Activated CD4-positive, alpha-beta T cell treated with anti-CD3 and anti-CD28 coated beads, Interleukin-2, amount 10 ng/mL, durations not matched to agents 24 days and 14 days (primary cell): ENCODE measurements at regions not wholly inside any gene's neighbourhood (a gene's known extent, or its start where the extent isn't known, plus 50 kb on each side); places are given as distances from the start of the nearest gene placed in this dataset.

Source experiments
- DNase-seq: peaks from one replicate; pipeline ENCODE4 v3.0.0; 2022
- H3K27ac Mint-ChIP-seq: one replicate; pipeline ENCODE4 v1.8.0; 2022; ENCODE audit warnings: mild to moderate bottlenecking, mixed read lengths
- H3K27me3 Mint-ChIP-seq: one replicate; pipeline ENCODE4 v1.8.0; 2022; ENCODE audit warnings: mixed read lengths
- H3K36me3 Mint-ChIP-seq: one replicate; pipeline ENCODE4 v1.8.0; 2022; ENCODE audit warnings: low read depth, mild to moderate bottlenecking, mixed read lengths
- H3K4me1 Mint-ChIP-seq: one replicate; pipeline ENCODE4 v1.8.0; 2021; ENCODE audit warnings: mixed read lengths
- H3K4me3 Mint-ChIP-seq: one replicate; pipeline ENCODE4 v1.8.0; 2022; ENCODE audit warnings: mild to moderate bottlenecking, moderate library complexity, mixed read lengths
- H3K9me3 Mint-ChIP-seq: one replicate; pipeline ENCODE4 v1.8.0; 2021; ENCODE audit warnings: mixed read lengths
- intact Hi-C: fragments of 100-400 bp; cut with micrococcal nuclease; formaldehyde crosslinking; loops from one replicate; pipeline ENCODE4 v1.15.1; 2023

DNA sequence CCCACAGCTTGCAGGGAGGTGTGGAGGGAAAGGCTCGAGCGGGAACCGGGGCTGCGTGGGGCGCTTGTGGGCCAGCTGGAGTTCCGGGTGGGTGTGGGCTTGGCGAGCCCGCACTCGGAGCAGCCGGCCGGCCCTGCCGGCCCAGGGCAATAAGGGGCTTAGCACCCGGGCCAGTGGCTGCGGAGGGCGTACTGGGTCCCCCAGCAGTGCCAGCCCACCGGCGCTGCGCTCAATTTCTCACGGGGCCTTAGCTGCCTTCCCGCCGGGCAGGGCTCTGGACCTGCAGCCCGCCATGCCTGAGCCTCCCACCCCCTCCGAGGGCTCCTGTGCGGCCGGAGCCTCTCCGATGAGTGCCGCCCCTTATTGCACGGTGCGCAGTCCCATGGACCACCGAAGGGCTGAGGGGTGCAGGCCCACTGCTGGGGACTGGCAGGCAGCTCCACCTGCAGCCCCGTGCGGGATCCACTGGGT lies 1242.2 kb upstream of the EYS start:
- Mint-ChIP-seq H3K9me3 (no peaks in the 10 kb centered on the region), H3K4me3 (no peak overlapping the region), H3K4me1 (no peaks in the 10 kb centered on the region), H3K36me3 (no peaks in the 10 kb centered on the region), H3K27me3 (no peaks in the 10 kb centered on the region), H3K27ac (no peak overlapping the region)
- DNase-seq: no peak
- intact Hi-C loops: no loop called here

DNA sequence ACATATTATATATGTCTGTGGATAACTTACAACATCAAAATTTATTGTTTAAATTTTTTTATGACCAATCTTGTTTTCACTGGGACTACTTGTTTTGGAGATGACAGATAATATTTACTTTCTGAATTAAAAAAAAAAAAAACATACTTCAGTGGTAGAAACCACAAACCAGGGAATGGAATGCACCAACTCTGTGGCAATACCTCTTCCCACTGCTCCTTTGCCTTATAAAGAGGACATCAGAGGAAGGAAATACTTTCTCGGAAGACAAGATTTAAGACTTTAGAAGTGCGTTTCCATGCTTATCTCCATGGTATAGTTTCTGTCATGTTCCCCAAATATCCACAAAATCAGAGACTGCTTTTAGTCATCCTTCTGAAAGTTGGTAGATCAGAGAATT lies 1241.1 kb upstream of the EYS start:
- no peaks in the 10 kb centered on the region for H3K36me3 Mint-ChIP-seq
- H3K9me3 Mint-ChIP-seq: no peaks in the 10 kb centered on the region
- no peaks in the 10 kb centered on the region for H3K27me3 Mint-ChIP-seq
- H3K27ac Mint-ChIP-seq: no peak overlapping the region
- H3K4me1 Mint-ChIP-seq: no peaks in the 10 kb centered on the region
- intact Hi-C loops: no loop called here
- no peak for DNase-seq
- no peak overlapping the region for H3K4me3 Mint-ChIP-seq

DNA sequence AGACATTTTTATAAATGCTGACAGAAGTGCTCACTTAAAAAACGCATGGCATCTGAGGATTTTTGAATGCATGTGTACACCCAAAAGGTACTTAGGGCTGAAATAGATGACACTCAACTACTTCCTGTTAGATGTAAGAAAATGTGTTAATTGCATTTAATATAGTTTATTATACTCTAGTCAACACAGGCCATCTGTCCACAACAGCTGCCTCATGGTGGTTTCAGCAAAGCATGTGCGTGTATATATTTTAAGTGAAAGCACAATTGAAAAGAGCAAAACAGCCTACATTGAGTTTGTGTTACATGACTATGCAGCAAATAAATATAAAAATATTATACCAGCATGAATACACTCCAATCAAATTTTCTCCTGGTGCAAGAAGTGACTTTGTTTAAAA lies 1233.0 kb upstream of the EYS start:
- intact Hi-C loops: no loop called here
- Mint-ChIP-seq H3K36me3 (no peaks in the 10 kb centered on the region), H3K9me3 (no peaks in the 10 kb centered on the region), H3K4me3 (no peak overlapping the region), H3K27me3 (no peaks in the 10 kb centered on the region), H3K27ac (no peak overlapping the region), H3K4me1 (no peaks in the 10 kb centered on the region)
- DNase-seq: no peak

DNA sequence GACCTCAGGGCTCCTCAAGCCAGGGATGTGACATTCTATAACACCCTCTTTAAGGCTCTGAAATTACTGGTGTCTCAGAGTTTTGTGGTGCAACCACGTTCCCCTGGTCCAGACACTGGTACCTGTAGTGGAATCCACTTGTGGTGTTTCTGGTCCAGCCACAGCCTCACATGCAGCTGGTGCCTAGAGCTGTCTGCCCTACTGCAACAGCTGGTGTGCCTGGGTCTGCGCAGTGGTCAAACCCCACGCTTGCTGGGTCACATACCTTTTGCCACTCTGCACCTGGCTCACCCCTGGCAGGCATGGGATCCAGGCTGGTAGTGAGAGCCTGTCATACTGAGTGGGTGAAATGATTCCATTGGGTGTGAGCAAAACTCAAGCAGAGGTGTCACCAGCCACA lies 1230.2 kb upstream of the EYS start:
- Mint-ChIP-seq H3K27ac (no peak overlapping the region), H3K27me3 (no peaks in the 10 kb centered on the region), H3K36me3 (no peaks in the 10 kb centered on the region), H3K4me3 (no peak overlapping the region), H3K4me1 (no peaks in the 10 kb centered on the region), H3K9me3 (no peaks in the 10 kb centered on the region)
- intact Hi-C loops: no loop called here
- DNase-seq: no peak

DNA sequence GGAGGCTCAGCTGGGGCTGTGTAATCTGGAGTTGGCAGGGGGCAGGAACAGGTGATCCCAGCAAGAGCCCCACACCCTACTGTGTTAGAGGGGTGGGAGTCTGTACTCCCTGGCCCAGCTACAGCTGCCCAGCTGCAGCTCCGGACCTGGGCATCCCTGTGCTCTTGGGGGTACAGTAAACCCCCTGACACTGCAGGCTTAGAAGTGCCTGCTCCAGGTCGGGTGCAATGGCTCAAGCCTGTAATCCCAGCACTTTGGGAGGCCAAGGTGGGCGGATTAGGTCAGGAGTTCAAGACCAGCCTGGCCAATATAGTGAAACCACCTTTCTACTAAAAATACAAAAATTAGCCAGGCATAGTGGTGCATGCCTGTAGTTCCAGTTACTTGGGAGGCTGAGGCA lies 1228.6 kb upstream of the EYS start:
- Mint-ChIP-seq H3K9me3 (no peaks in the 10 kb centered on the region), H3K27ac (no peak overlapping the region), H3K36me3 (no peaks in the 10 kb centered on the region), H3K4me3 (no peak overlapping the region), H3K4me1 (no peaks in the 10 kb centered on the region), H3K27me3 (no peaks in the 10 kb centered on the region)
- no peak for DNase-seq
- intact Hi-C loops: no loop called here

DNA sequence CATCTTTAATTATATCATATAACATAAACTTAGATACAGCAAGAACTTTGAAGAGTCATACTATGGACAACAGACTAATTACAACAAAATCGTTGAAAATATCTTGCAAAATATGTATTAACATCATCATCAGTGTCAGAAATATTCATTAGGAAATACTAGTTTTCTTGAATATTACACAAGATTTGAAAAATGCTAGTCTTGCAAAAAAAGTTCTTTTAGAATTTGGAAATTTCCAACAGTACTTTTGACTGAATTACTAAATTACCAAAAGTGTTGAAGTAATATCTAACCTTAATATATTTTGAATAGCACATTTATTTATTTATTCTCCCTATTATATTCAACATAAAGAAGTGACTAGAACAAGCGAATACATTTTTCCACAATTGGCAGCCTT lies 1224.8 kb upstream of the EYS start:
- Mint-ChIP-seq H3K4me1 (no peaks in the 10 kb centered on the region), H3K36me3 (no peaks in the 10 kb centered on the region), H3K4me3 (no peak overlapping the region), H3K27ac (no peak overlapping the region), H3K9me3 (peaks cover 7% of the 10 kb centered on the region), H3K27me3 (no peaks in the 10 kb centered on the region)
- intact Hi-C loops: no loop called here
- DNase-seq: no peak

DNA sequence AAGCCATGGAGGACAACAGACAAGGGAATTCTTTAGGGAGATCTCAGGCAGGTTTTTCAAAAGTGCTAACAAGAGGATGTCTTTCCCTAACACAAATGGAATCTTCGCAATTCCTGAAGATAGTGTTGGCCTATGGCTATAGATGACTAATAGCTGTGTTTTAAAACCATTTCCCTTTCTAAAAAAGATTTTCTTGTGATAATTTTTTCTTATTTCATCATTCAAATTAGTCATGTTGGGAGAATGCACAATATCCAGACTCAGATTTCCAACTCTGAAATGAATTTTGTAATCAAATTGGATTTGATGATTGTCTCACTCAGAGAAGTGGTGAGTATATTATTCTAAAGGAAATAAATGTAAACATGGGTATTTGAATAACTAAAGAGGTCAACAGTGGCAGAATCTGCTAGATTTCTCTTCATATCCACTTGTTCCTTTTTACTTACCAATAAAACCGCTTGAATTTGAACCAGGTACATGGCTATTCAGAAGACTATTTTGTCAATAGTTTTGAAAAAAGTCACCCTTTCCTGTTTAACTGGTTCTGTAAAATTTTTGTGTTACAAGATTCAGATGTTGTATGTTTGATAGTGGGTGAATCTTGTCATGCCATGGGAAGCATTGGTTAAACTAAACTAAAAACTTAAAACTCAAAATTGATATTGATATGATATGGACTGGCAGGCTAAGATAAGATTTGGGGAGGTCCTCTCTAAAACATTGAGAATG lies 1223.7 kb upstream of the EYS start:
- no peak overlapping the region for H3K27ac Mint-ChIP-seq
- H3K4me3 Mint-ChIP-seq: no peak overlapping the region
- H3K9me3 Mint-ChIP-seq: peaks cover 7% of the 10 kb centered on the region
- no peaks in the 10 kb centered on the region for H3K4me1 Mint-ChIP-seq
- H3K27me3 Mint-ChIP-seq: no peaks in the 10 kb centered on the region
- H3K36me3 Mint-ChIP-seq: no peaks in the 10 kb centered on the region
- intact Hi-C loops: no loop called here
- no peak for DNase-seq

DNA sequence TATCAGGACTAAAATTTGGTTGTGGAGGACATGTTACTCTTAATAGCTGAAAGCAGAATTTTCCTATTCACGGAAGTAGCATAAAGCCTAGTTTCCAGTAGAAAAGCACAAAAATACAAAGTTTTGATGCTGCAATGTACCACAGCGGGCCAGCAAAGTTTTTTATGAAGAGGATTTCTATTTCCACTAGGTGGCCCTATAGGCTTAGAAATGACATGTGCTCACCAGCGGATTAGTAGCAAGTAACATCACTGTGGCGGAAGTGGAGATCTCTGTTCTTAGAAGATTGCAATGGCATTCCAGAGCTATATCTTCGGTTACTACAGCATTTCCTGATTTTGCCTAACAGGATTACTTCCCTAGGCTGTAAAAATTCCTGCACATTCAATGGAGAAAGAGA lies 1219.0 kb upstream of the EYS start:
- no peaks in the 10 kb centered on the region for H3K27me3 Mint-ChIP-seq
- H3K36me3 Mint-ChIP-seq: no peaks in the 10 kb centered on the region
- DNase-seq: no peak
- H3K4me1 Mint-ChIP-seq: no peaks in the 10 kb centered on the region
- H3K9me3 Mint-ChIP-seq: peaks cover 17% of the 10 kb centered on the region
- H3K4me3 Mint-ChIP-seq: no peak overlapping the region
- no peak overlapping the region for H3K27ac Mint-ChIP-seq
- intact Hi-C loops: no loop called here

DNA sequence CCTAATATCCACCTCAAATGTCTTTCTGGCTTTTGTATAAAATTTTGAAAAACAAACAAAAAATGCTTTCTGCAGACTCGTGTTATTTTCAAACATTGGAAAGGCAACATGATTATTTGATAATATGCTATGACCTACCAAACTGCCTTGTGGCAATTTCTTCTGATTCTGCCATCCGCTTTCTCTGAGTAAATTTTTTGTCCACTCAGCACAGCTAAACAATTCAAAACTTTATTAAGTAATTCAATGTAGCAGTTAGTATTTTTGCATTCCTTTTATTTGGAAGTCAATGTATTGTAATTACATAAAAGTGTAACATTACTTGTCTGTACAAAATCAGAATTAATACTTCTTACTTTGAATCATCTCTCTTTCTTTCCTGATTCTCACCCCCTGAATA lies 1206.6 kb upstream of the EYS start:
- Mint-ChIP-seq H3K4me3 (no peak overlapping the region), H3K27ac (no peak overlapping the region), H3K4me1 (no peaks in the 10 kb centered on the region), H3K27me3 (no peaks in the 10 kb centered on the region), H3K9me3 (no peaks in the 10 kb centered on the region), H3K36me3 (no peaks in the 10 kb centered on the region)
- intact Hi-C loops: no loop called here
- no peak for DNase-seq

DNA sequence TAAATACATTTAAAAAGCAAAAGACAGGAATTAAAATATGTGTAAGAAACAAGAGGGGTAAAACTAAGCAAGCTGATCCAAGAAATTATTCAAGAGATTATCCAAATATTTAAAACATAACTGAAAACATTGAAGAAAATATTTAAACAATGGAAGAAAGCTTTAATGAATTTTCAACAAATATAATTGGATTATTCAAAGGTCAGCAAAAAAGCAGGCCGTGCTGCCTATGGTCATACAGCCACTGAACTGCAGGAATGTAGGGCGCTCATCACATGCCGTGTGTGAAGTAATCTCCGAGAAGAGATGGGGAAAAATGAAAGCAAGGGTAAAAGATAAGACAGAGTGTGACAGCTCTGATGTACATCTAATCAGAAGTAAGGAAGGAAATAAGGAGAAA lies 1195.4 kb upstream of the EYS start:
- no peaks in the 10 kb centered on the region for H3K9me3 Mint-ChIP-seq
- intact Hi-C loops: no loop called here
- no peaks in the 10 kb centered on the region for H3K36me3 Mint-ChIP-seq
- H3K27me3 Mint-ChIP-seq: no peaks in the 10 kb centered on the region
- H3K4me1 Mint-ChIP-seq: no peaks in the 10 kb centered on the region
- no peak overlapping the region for H3K27ac Mint-ChIP-seq
- no peak overlapping the region for H3K4me3 Mint-ChIP-seq
- no peak for DNase-seq

DNA sequence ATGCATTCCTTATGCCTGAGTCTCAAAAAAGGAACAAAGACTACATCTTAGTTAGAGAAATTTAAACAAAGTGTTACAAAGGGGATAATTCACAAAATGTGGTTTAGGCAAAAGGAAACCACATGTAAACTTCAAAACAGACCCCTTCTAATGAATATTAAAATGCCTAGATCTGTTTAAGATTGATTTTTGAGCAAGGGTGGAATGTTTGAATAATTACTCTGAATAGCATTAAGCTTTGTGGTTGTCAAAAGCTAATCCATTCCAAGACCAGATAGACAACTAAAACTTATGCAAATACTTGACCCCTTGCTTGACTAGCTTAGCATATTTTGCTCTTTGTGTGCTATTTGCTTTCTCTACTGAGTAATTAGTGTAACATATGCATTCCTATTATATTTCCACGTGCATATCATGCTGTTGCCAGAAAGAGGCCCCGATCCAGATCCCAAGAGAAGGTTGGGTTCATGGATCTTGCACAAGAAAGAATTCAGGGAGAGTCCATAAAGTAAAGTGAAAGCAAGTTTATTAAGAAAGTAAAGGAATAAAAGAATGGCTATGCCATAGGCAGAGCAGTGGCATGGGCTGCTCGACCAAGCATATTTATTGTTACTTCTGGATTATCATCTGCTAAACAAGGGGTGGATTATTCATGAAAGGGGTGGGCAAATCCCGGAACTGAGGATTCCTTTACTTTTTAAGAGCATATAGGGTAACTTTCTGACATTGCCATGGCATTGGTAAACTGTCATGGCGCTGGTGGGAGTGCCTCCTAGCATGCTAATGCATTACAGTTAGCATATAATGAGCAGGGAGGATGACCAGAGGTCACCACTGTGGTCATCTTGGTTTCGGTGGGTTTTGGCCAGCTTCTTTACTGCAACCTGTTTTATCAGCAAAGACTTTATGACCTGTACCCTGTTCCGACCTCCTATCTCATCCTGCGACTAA lies 1193.4 kb upstream of the EYS start:
- no peak for DNase-seq
- H3K4me3 Mint-ChIP-seq: no peak overlapping the region
- H3K27ac Mint-ChIP-seq: no peak overlapping the region
- intact Hi-C loops: no loop called here
- H3K9me3 Mint-ChIP-seq: peaks cover 5% of the 10 kb centered on the region
- H3K36me3 Mint-ChIP-seq: no peaks in the 10 kb centered on the region
- H3K27me3 Mint-ChIP-seq: no peaks in the 10 kb centered on the region
- H3K4me1 Mint-ChIP-seq: no peaks in the 10 kb centered on the region

DNA sequence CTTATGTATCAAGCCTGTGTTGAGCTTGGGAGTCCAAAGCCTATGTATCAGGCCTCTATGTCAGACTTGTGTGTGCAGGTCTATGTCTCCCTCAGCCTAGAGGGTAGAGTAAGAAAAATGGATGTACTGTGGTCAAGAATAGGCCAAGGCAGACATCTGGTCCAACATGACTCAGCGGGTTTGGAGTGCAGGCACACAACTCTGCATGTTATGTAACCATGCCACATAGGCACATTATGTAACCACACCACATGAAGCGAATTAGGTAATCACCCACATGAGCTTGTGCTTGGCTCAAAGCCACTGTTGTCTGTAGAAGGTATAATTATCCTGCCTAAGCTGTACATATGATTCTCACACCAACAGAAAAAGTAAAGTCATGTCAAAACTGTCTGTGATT lies 1190.5 kb upstream of the EYS start:
- H3K27me3 Mint-ChIP-seq: no peaks in the 10 kb centered on the region
- H3K9me3 Mint-ChIP-seq: peaks cover 10% of the 10 kb centered on the region
- intact Hi-C loops: no loop called here
- H3K27ac Mint-ChIP-seq: no peak overlapping the region
- no peaks in the 10 kb centered on the region for H3K36me3 Mint-ChIP-seq
- DNase-seq: no peak
- no peaks in the 10 kb centered on the region for H3K4me1 Mint-ChIP-seq
- H3K4me3 Mint-ChIP-seq: no peak overlapping the region

DNA sequence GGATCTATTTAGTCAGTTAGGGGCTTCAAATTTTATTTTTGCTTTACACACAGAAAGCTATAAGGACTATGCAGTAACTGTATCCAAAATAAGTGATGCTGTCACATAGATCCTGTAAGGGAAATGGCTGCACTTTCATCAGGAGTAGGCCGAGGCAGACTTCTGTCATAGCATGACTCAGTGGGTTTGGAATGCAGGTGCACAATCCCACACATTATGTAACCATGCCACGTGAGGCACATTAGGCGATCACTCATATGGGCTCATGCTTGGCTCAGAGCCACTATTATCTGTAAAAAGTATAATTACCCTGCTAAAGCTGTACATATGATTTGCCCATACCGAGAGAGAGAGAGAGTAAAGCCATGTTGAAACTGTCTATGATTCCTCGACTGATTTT lies 1189.4 kb upstream of the EYS start:
- Mint-ChIP-seq H3K27me3 (no peaks in the 10 kb centered on the region), H3K27ac (no peak overlapping the region), H3K36me3 (no peaks in the 10 kb centered on the region), H3K9me3 (peaks cover 10% of the 10 kb centered on the region), H3K4me1 (no peaks in the 10 kb centered on the region), H3K4me3 (no peak overlapping the region)
- intact Hi-C loops: no loop called here
- no peak for DNase-seq

DNA sequence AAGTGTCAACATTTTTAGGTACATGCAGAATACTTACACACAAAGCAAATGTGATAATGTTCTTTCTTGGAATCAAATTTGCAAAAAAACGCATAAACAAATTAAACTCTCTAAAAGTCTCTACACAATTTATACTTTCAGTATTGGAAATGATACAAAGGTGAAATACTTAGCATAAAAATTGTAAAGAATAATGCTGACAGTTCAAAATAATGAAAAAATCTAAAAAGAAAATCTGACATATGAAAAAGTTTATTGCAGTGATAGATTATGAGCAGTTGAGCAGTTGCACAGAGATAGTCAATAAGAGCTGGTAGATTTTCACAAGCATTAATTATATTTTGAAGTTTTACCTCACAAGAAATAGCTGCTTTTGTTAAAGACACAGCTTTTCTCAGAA lies 1176.4 kb upstream of the EYS start:
- H3K4me3 Mint-ChIP-seq: no peak overlapping the region
- H3K27ac Mint-ChIP-seq: no peak overlapping the region
- no peak for DNase-seq
- H3K27me3 Mint-ChIP-seq: no peaks in the 10 kb centered on the region
- intact Hi-C loops: no loop called here
- H3K36me3 Mint-ChIP-seq: no peaks in the 10 kb centered on the region
- peaks cover 11% of the 10 kb centered on the region for H3K9me3 Mint-ChIP-seq
- H3K4me1 Mint-ChIP-seq: no peaks in the 10 kb centered on the region
